Liver (tissue), 3 donors: ENCODE measurements at regions not wholly inside any gene's neighbourhood (a gene's known extent, or its start where the extent isn't known, plus 50 kb on each side); places are given as distances from the start of the nearest gene placed in this dataset.

Experiments used
- CTCF ChIP-seq: fragments of 150-350 bp; IDR thresholded peaks from 2 replicates; pipeline ENCODE4 v1.5.1; 2017; ENCODE audit warnings: improper control_type of control experiment, low read depth, low read length; ENCODE audit not compliant: missing input control
- FOXA1 ChIP-seq: IDR thresholded peaks from 2 replicates; pipeline ENCODE4 v1.6.1; 2016; ENCODE audit warnings: antibody characterized with exemption
- GABPA ChIP-seq, 2 donors: IDR thresholded peaks in 1 of 2; conservative IDR thresholded peaks in 1 of 2; 2 replicates each; pipeline ENCODE4 v1.6.1; 2016; ENCODE audit warnings: antibody characterized with exemption in 2 of 2, mild to moderate bottlenecking in 1 of 2, moderate library complexity in 1 of 2
- HNF4A ChIP-seq, 2 donors: conservative IDR thresholded peaks; 2 replicates each; pipeline ENCODE4 v1.6.1; 2016; ENCODE audit warnings: antibody characterized with exemption in 2 of 2, mild to moderate bottlenecking in 2 of 2
- HNF4G ChIP-seq: IDR thresholded peaks from 2 replicates; pipeline ENCODE4 v1.6.1; 2016; ENCODE audit warnings: antibody characterized with exemption
- JUND ChIP-seq, 2 donors: IDR thresholded peaks; 2 replicates each; pipeline ENCODE4 v1.6.1; 2016; ENCODE audit warnings: antibody characterized with exemption in 2 of 2
- NR2F2 ChIP-seq: IDR thresholded peaks from 2 replicates; pipeline ENCODE4 v1.6.1; 2016; ENCODE audit warnings: antibody characterized with exemption
- RAD21 ChIP-seq, 2 donors: IDR thresholded peaks; 2 replicates each; pipeline ENCODE4 v1.6.1; 2016; ENCODE audit warnings: antibody characterized with exemption in 2 of 2, mild to moderate bottlenecking in 2 of 2
- SP1 ChIP-seq: IDR thresholded peaks from 2 replicates; pipeline ENCODE4 v1.6.1; 2018; ENCODE audit warnings: antibody characterized with exemption, mild to moderate bottlenecking
- TAF1 ChIP-seq: conservative IDR thresholded peaks from 2 replicates; pipeline ENCODE4 v1.6.1; 2016; ENCODE audit warnings: antibody characterized with exemption, mild to moderate bottlenecking
- YY1 ChIP-seq: IDR thresholded peaks from 2 replicates; pipeline ENCODE4 v1.6.1; 2016; ENCODE audit warnings: antibody characterized with exemption, mild to moderate bottlenecking
- TF ChIP-seq, protein P1 (sequence below): IDR thresholded peaks from 2 replicates; pipeline ENCODE4 v1.6.1; 2016; ENCODE audit warnings: antibody characterized with exemption, mild to moderate bottlenecking
- donor health status: healthy.
- donor health status: healthy.

- TF ChIP-seq HNF4A (conservative IDR thresholded peaks at IDR 0.05) (no peak), CTCF (no peak), HNF4G (no peak), FOXA1 (no peak), RAD21 (IDR thresholded peaks at IDR 0.05) (no peak), GABPA (IDR thresholded peaks at IDR 0.05 in 1 of 2, conservative IDR thresholded peaks at IDR 0.05 in 1 of 2) (no peak), YY1 (no peak), JUND (IDR thresholded peaks at IDR 0.05) (no peak), NR2F2 (no peak), TAF1 (no peak), SP1 (no peak)
- TF ChIP-seq, protein P1, sequence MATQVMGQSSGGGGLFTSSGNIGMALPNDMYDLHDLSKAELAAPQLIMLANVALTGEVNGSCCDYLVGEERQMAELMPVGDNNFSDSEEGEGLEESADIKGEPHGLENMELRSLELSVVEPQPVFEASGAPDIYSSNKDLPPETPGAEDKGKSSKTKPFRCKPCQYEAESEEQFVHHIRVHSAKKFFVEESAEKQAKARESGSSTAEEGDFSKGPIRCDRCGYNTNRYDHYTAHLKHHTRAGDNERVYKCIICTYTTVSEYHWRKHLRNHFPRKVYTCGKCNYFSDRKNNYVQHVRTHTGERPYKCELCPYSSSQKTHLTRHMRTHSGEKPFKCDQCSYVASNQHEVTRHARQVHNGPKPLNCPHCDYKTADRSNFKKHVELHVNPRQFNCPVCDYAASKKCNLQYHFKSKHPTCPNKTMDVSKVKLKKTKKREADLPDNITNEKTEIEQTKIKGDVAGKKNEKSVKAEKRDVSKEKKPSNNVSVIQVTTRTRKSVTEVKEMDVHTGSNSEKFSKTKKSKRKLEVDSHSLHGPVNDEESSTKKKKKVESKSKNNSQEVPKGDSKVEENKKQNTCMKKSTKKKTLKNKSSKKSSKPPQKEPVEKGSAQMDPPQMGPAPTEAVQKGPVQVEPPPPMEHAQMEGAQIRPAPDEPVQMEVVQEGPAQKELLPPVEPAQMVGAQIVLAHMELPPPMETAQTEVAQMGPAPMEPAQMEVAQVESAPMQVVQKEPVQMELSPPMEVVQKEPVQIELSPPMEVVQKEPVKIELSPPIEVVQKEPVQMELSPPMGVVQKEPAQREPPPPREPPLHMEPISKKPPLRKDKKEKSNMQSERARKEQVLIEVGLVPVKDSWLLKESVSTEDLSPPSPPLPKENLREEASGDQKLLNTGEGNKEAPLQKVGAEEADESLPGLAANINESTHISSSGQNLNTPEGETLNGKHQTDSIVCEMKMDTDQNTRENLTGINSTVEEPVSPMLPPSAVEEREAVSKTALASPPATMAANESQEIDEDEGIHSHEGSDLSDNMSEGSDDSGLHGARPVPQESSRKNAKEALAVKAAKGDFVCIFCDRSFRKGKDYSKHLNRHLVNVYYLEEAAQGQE, result no peak
These were observed 336.6 kb downstream of the IL15 start for GRCh38 chr4:141972950-141973349.
